D721Med (cell line): ENCODE measurements at regions not wholly inside any gene's neighbourhood (a gene's known extent, or its start where the extent isn't known, plus 50 kb on each side); places are given as distances from the start of the nearest gene placed in this dataset.

Experiments
- DNase-seq: peaks from one replicate; pipeline ENCODE4 v3.0.0; 2011; ENCODE audit warnings: low spot score; ENCODE audit not compliant: insufficient read length
- FAIRE-seq: peaks from 2 replicates; lab custom pipeline; 2011; peaks lifted over from hg19 to GRCh38; lab: Jason Lieb, UNC
- CTCF ChIP-seq: IDR thresholded peaks from 2 replicates; pipeline ENCODE4 v1.5.1; 2012; ENCODE audit warnings: mild to moderate bottlenecking, control low read depth; ENCODE audit not compliant: insufficient read depth; ENCODE audit errors: missing control alignments

GRCh38 chrX:122545778-122546177 lies 638.3 kb upstream of the GRIA3 start:
- FAIRE-seq (no peak), DNase-seq (no peak)

GRCh38 chrX:122546269-122546668 lies 637.8 kb upstream of the GRIA3 start:
- FAIRE-seq (no peak), DNase-seq (no peak)
- no peak for TF ChIP-seq CTCF

More at GRCh38 chrX:122545778-122546177, 638.3 kb upstream of the GRIA3 start:
- TF ChIP-seq CTCF = no peak

DNA sequence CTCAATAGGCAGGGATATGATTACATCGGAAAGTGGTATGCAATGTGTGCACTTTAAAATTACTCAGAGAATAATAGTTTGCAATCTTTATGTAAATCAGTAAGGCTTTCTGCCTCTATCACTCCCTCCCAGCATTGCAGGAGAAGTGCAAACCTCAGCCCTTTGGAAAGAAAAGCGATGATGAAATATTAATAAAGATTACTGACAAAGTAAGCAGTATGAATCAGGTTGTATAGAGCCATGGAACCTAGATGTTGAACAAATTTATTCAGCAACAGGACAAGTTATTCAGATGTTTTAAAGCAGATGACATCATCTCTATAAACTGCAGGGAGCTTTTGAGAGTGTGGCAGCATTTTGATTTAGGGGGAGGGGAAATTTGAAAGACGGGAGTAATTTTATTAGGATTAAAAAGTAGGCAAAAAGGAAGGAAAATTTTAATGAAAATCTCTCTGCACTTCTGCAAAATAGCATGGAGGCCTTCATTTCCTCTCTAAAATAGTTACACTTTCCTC lies 631.7 kb upstream of the GRIA3 start:
- FAIRE-seq (no peak), DNase-seq (no peak)
- TF ChIP-seq CTCF = no peak

DNA sequence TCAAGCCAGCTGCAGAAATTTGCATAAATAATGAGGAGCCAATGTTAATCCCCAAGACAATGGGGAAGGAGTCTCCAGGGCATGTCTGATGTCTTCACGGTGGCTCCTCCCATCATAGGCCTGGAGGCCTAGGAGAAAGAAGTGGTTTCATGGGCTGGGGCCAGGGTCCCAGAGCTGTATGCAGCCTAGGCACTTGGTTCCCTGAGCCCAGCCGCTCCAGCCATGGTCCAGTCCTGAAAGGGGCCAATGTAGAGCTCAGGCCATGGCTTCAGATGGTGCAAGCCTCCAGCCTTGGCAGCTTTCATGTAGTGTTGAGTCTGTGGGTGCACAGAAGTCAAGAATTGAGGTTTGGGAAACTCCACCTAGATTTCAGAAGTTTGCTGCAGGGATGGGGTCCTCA lies 628.2 kb upstream of the GRIA3 start:
- DNase-seq (no peak), FAIRE-seq (no peak)
- TF ChIP-seq CTCF = no peak

DNA sequence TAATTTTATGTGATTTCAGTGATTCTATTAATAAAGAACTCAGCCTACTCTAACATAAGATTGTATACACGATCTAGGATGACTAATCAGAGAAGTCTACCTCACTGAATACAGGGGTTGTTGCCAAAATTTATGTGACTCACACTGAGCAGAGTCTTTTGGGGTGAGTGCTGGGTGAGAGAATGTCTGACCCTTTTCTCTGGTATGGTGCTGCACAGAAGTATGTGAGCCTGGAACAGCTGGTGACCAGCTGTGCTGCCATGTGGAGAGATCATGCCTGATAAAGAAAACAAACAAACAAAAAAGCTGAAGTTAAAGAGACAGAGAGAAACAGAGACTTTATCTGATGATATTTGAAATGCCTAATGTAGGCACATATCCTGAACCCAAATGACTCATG lies 618.1 kb upstream of the GRIA3 start:
- FAIRE-seq (no peak), DNase-seq (no peak)
- TF ChIP-seq CTCF = no peak

GRCh38 chrX:122566401-122566800 lies 617.7 kb upstream of the GRIA3 start:
- TF ChIP-seq CTCF = no peak
- DNase-seq (no peak), FAIRE-seq (no peak)

DNA sequence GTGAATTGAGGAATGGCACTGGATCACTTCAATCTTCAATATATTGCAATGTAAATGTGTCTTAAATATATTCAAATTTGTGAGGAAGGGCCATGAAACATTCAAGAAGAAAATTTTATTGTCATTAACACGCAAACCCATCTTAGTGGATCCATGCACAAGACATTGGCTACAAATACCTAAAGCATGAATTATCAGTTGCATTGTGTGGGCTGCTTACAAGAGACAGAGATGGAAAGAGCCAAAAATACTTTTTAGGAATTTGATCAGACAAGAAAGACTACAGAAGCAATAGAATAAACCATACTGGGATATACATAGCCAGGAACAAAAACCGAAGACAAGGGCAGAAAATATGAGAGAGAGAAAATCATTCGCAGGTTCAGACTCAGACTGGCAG lies 616.2 kb upstream of the GRIA3 start:
- no peak for TF ChIP-seq CTCF
- DNase-seq (no peak), FAIRE-seq (no peak)
